ENCODE measurements at regions not wholly inside any gene's neighbourhood (a gene's known extent, or its start where the extent isn't known, plus 50 kb on each side); places are given as distances from the start of the nearest gene placed in this dataset.

GRCh38 chr17:63142836-63143235 lies 176.8 kb downstream of the TANC2 start:
- no peak for TF ChIP-seq EZH2phosphoT487 (IDR thresholded peaks at IDR 0.05; ENCODE audit: borderline replicate concordance)
- no peak for TF ChIP-seq CTCF (conservative IDR thresholded peaks at IDR 0.05; ENCODE audit: low read length)
- H3K36me3 ChIP-seq (ENCODE audit: insufficient read depth, low read length), result no peaks in the 10 kb centered on the region
- H3K9ac ChIP-seq (ENCODE audit: low read depth, low read length, poor library complexity, severe bottlenecking), result no peak overlapping the region
- H4K20me1 ChIP-seq (ENCODE audit: insufficient read depth, low read length, poor library complexity, severe bottlenecking), result no peaks in the 10 kb centered on the region
- H3K4me1 ChIP-seq (ENCODE audit: insufficient read depth, low read length, poor library complexity, severe bottlenecking), result peaks cover 5% of the 10 kb centered on the region
- no peaks in the 10 kb centered on the region for H3K9me3 ChIP-seq (ENCODE audit: insufficient read depth, low read depth, low read length)
- no peaks in the 10 kb centered on the region for H3F3A ChIP-seq (ENCODE audit: low read depth)
- no peaks in the 10 kb centered on the region for H3K79me2 ChIP-seq (ENCODE audit: insufficient read depth, low read length)
- H3K4me2 ChIP-seq (ENCODE audit: low read depth, low read length, poor library complexity, severe bottlenecking), result no peak overlapping the region
- no peak overlapping the region for H2AFZ ChIP-seq (ENCODE audit: low read length)
- no peaks in the 10 kb centered on the region for H3K27me3 ChIP-seq (ENCODE audit: insufficient read depth, low read length, poor library complexity, severe bottlenecking)
- no peak overlapping the region for H3K4me3 ChIP-seq (ENCODE audit: low read length, poor library complexity, severe bottlenecking)
- H3K9me2 ChIP-seq (replicated peaks; ENCODE audit: low read depth, low read length), result no peaks in the 10 kb centered on the region

GRCh38 chr17:63150490-63150889 lies 184.5 kb downstream of the TANC2 start:
- Histone ChIP-seq H2AFZ (ENCODE audit: low read length) (no peak overlapping the region), H3K9me2 (replicated peaks; ENCODE audit: low read depth, low read length) (no peaks in the 10 kb centered on the region), H3K9me3 (ENCODE audit: insufficient read depth, low read depth, low read length) (no peaks in the 10 kb centered on the region), H3K4me2 (ENCODE audit: low read depth, low read length, poor library complexity, severe bottlenecking) (no peak overlapping the region), H3K4me1 (ENCODE audit: insufficient read depth, low read length, poor library complexity, severe bottlenecking) (no peaks in the 10 kb centered on the region), H3K27me3 (ENCODE audit: insufficient read depth, low read length, poor library complexity, severe bottlenecking) (no peaks in the 10 kb centered on the region), H3K36me3 (ENCODE audit: insufficient read depth, low read length) (no peaks in the 10 kb centered on the region), H3K79me2 (ENCODE audit: insufficient read depth, low read length) (no peaks in the 10 kb centered on the region), H3K9ac (ENCODE audit: low read depth, low read length, poor library complexity, severe bottlenecking) (no peak overlapping the region), H3F3A (ENCODE audit: low read depth) (no peaks in the 10 kb centered on the region), H3K4me3 (ENCODE audit: low read length, poor library complexity, severe bottlenecking) (no peak overlapping the region), H4K20me1 (ENCODE audit: insufficient read depth, low read length, poor library complexity, severe bottlenecking) (no peaks in the 10 kb centered on the region)
- no peak for TF ChIP-seq CTCF (conservative IDR thresholded peaks at IDR 0.05; ENCODE audit: low read length)
- TF ChIP-seq EZH2phosphoT487 (IDR thresholded peaks at IDR 0.05; ENCODE audit: borderline replicate concordance), result no peak

GRCh38 chr17:63150994-63151464 lies 185.0 kb downstream of the TANC2 start:
- Histone ChIP-seq H3K9me3 (ENCODE audit: insufficient read depth, low read depth, low read length) (no peaks in the 10 kb centered on the region), H4K20me1 (ENCODE audit: insufficient read depth, low read length, poor library complexity, severe bottlenecking) (no peaks in the 10 kb centered on the region), H3K36me3 (ENCODE audit: insufficient read depth, low read length) (no peaks in the 10 kb centered on the region), H3K27me3 (ENCODE audit: insufficient read depth, low read length, poor library complexity, severe bottlenecking) (no peaks in the 10 kb centered on the region), H3K4me1 (ENCODE audit: insufficient read depth, low read length, poor library complexity, severe bottlenecking) (no peaks in the 10 kb centered on the region), H2AFZ (ENCODE audit: low read length) (no peak overlapping the region), H3K4me3 (ENCODE audit: low read length, poor library complexity, severe bottlenecking) (no peak overlapping the region), H3F3A (ENCODE audit: low read depth) (no peaks in the 10 kb centered on the region), H3K4me2 (ENCODE audit: low read depth, low read length, poor library complexity, severe bottlenecking) (no peak overlapping the region), H3K9ac (ENCODE audit: low read depth, low read length, poor library complexity, severe bottlenecking) (no peak overlapping the region), H3K9me2 (replicated peaks; ENCODE audit: low read depth, low read length) (no peaks in the 10 kb centered on the region), H3K79me2 (ENCODE audit: insufficient read depth, low read length) (no peaks in the 10 kb centered on the region)
- TF ChIP-seq EZH2phosphoT487 (IDR thresholded peaks at IDR 0.05; ENCODE audit: borderline replicate concordance) (no peak), CTCF (conservative IDR thresholded peaks at IDR 0.05; ENCODE audit: low read length) (no peak)
